A673 (cell line): ENCODE measurements at regions not wholly inside any gene's neighbourhood (a gene's known extent, or its start where the extent isn't known, plus 50 kb on each side); places are given as distances from the start of the nearest gene placed in this dataset.

ENCODE experiments used
- BruUV-seq: library from RNA; stranded (reverse); fragments of 400-500 nt; replicated peaks from 2 replicates; lab custom pipeline; 2021; lab: Mats Ljungman, UMichigan
- CTCF ChIA-PET: fragments of 300-600 bp; sonication (Branson Sonifier 250); formaldehyde crosslinking; loops from one replicate; lab custom pipeline; 2022; ENCODE audit warnings: antibody characterized with exemption; lab: Charles Lee
- POLR2A ChIA-PET: fragments of 300-600 bp; sonication (Branson Sonifier 250); formaldehyde crosslinking; loops from one replicate; lab custom pipeline; 2022; ENCODE audit warnings: antibody characterized with exemption; ENCODE audit not compliant: low non-redundant PET; lab: Charles Lee
- DNase-seq: peaks from one replicate; pipeline ENCODE4 v3.0.0-alpha.2; 2015; ENCODE audit warnings: low spot score
- H3K27ac ChIP-seq: fragments of 200-600 bp; sonication (generic); 2 replicates; pipeline ENCODE4 v1.5.1; 2016; ENCODE audit warnings: mixed run types, low read depth, mild to moderate bottlenecking, mixed read lengths, antibody characterized with exemption, low read length; ENCODE audit not compliant: poor library complexity, severe bottlenecking
- H3K27me3 ChIP-seq: fragments of 200-600 bp; sonication (generic); replicated peaks from 2 replicates; pipeline ENCODE4 v1.6.1; 2017; ENCODE audit warnings: mixed run types, low read depth, mild to moderate bottlenecking, mixed read lengths, antibody characterized with exemption, low read length; ENCODE audit not compliant: insufficient read depth, poor library complexity
- H3K36me3 ChIP-seq: fragments of 200-600 bp; sonication (generic); 2 replicates; pipeline ENCODE4 v1.6.1; 2016; ENCODE audit warnings: mixed run types, mild to moderate bottlenecking, mixed read lengths, antibody characterized with exemption, low read length; ENCODE audit not compliant: insufficient read depth, poor library complexity, severe bottlenecking
- H3K4me1 ChIP-seq: fragments of 200-600 bp; sonication (generic); 2 replicates; pipeline ENCODE4 v1.6.1; 2017; ENCODE audit warnings: mixed run types, mild to moderate bottlenecking, mixed read lengths, antibody characterized with exemption, low read length; ENCODE audit not compliant: insufficient read depth, poor library complexity, severe bottlenecking
- H3K4me3 ChIP-seq: fragments of 200-600 bp; sonication (generic); 2 replicates; pipeline ENCODE4 v1.5.1; 2016; ENCODE audit warnings: low read depth, mixed run types, mild to moderate bottlenecking, mixed read lengths, low read length; ENCODE audit not compliant: poor library complexity, severe bottlenecking
- H3K9me3 ChIP-seq: fragments of 200-600 bp; sonication (generic); 2 replicates; pipeline ENCODE4 v1.6.1; 2016; ENCODE audit warnings: mixed run types, low read depth, mild to moderate bottlenecking, mixed read lengths, antibody characterized with exemption, low read length; ENCODE audit not compliant: poor library complexity, severe bottlenecking
- EZH2 ChIP-seq: fragments of 200-600 bp; sonication (generic); IDR thresholded peaks from 2 replicates; pipeline ENCODE4 v1.6.1; 2017; ENCODE audit warnings: borderline replicate concordance, low read depth, mild to moderate bottlenecking, mixed read lengths, antibody characterized with exemption, low read length; ENCODE audit not compliant: poor library complexity, severe bottlenecking
- intact Hi-C: fragments of 100-400 bp; cut with micrococcal nuclease; formaldehyde crosslinking; loops from one replicate; pipeline ENCODE4 v1.10.0; 2022; ENCODE audit not compliant: unreplicated experiment
- TF ChIP-seq, protein P1 (sequence below): fragments of 300-800, 200-600 bp; sonication (generic); conservative IDR thresholded peaks from 2 replicates; pipeline ENCODE4 v1.5.1; 2017; ENCODE audit warnings: low read depth, mild to moderate bottlenecking, antibody characterized with exemption, low read length, moderate library complexity, mixed read lengths

- no peaks in the 10 kb centered on the region for H3K9me3 ChIP-seq
- intact Hi-C loops: no loop called here
- H3K4me1 ChIP-seq: no peaks in the 10 kb centered on the region
- CTCF ChIA-PET: no interaction called here
- no TSS peak for BruUV-seq
- POLR2A ChIA-PET: no interaction called here
- H3K4me3 ChIP-seq: no peak overlapping the region
- DNase-seq: no peak
- no peak overlapping the region for H3K27ac ChIP-seq
- no peak for TF ChIP-seq EZH2
- TF ChIP-seq, protein P1, sequence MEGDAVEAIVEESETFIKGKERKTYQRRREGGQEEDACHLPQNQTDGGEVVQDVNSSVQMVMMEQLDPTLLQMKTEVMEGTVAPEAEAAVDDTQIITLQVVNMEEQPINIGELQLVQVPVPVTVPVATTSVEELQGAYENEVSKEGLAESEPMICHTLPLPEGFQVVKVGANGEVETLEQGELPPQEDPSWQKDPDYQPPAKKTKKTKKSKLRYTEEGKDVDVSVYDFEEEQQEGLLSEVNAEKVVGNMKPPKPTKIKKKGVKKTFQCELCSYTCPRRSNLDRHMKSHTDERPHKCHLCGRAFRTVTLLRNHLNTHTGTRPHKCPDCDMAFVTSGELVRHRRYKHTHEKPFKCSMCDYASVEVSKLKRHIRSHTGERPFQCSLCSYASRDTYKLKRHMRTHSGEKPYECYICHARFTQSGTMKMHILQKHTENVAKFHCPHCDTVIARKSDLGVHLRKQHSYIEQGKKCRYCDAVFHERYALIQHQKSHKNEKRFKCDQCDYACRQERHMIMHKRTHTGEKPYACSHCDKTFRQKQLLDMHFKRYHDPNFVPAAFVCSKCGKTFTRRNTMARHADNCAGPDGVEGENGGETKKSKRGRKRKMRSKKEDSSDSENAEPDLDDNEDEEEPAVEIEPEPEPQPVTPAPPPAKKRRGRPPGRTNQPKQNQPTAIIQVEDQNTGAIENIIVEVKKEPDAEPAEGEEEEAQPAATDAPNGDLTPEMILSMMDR: no peak
- H3K36me3 ChIP-seq: no peaks in the 10 kb centered on the region
- no peaks in the 10 kb centered on the region for H3K27me3 ChIP-seq
Measured at GRCh38 chr9:23537192-23538066, 288.6 kb downstream of the ELAVL2 start.

DNA sequence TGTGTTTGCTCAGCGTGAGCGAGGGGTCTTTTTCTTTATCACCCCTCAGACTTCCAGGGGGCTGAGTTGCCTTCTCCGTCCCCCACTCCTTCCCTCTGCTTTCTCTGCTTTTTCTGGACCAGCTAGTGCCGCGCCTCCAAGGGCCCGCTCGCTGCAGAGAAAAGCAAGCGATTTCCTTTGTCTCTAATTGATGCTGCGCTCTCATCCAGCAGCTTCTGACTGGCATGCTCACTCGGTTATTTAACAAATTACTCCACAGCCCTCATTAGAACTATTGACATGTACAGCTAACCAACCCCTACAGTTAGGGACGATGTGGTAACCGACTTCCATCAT is 288.0 kb downstream of the ELAVL2 start:
- no peaks in the 10 kb centered on the region for H3K4me1 ChIP-seq
- DNase-seq: no peak
- no peak overlapping the region for H3K27ac ChIP-seq
- intact Hi-C loops: no loop called here
- H3K27me3 ChIP-seq: no peaks in the 10 kb centered on the region
- no TSS peak for BruUV-seq
- ChIA-PET POLR2A (no interaction called here), CTCF (no interaction called here)
- H3K9me3 ChIP-seq: no peaks in the 10 kb centered on the region
- no peak overlapping the region for H3K4me3 ChIP-seq
- no peak for TF ChIP-seq EZH2
- TF ChIP-seq, protein P1: no peak
- no peaks in the 10 kb centered on the region for H3K36me3 ChIP-seq

- H3K9me3 ChIP-seq: no peaks in the 10 kb centered on the region
- H3K27me3 ChIP-seq: no peaks in the 10 kb centered on the region
- POLR2A ChIA-PET: no interaction called here
- no peaks in the 10 kb centered on the region for H3K36me3 ChIP-seq
- H3K27ac ChIP-seq: no peak overlapping the region
- intact Hi-C loops: no loop called here
- no peak overlapping the region for H3K4me3 ChIP-seq
- TF ChIP-seq, protein P1: no peak
- no peak for TF ChIP-seq EZH2
- H3K4me1 ChIP-seq: no peaks in the 10 kb centered on the region
- CTCF ChIA-PET: no interaction called here
- BruUV-seq: no TSS peak
- DNase-seq: no peak
Measured at GRCh38 chr9:23538461-23539003, 287.5 kb downstream of the ELAVL2 start.
